HL-60 (cell line): ENCODE measurements at regions not wholly inside any gene's neighbourhood (a gene's known extent, or its start where the extent isn't known, plus 50 kb on each side); places are given as distances from the start of the nearest gene placed in this dataset.

Source experiments
- DNase-seq, 2 experiments: peaks; one replicate each; pipeline ENCODE4 v3.0.0-alpha.2; 2010 to 2020; ENCODE audit warnings: low read depth in 1 of 2, low spot score in 1 of 2
- H3K27ac ChIP-seq: fragments of 250-450 bp; sonication (Bioruptor Pico); replicated peaks from 2 replicates; pipeline ENCODE4 v1.5.1; 2020; ENCODE audit warnings: mild to moderate bottlenecking, moderate library complexity
- H3K27me3 ChIP-seq: fragments of 250-450 bp; sonication (Bioruptor Pico); 2 replicates; pipeline ENCODE4 v1.5.1; 2021; ENCODE audit warnings: mild to moderate bottlenecking, moderate library complexity; ENCODE audit not compliant: insufficient read depth, poor library complexity, severe bottlenecking
- H3K4me3 ChIP-seq: replicated peaks from 2 replicates; pipeline ENCODE4 v1.5.1; 2011; ENCODE audit warnings: mild to moderate bottlenecking, control low read depth, low read length; ENCODE audit not compliant: insufficient read depth
- CTCF ChIP-seq: IDR thresholded peaks from one replicate; pipeline ENCODE4 v1.5.1; 2011; ENCODE audit warnings: low read length, control low read depth, inconsistent platforms; ENCODE audit not compliant: insufficient read depth
- GABPA ChIP-seq: IDR thresholded peaks from 2 replicates; pipeline ENCODE4 v1.6.1; 2012; ENCODE audit warnings: low read depth
- POLR2AphosphoS5 ChIP-seq: IDR thresholded peaks from 2 replicates; pipeline ENCODE4 v1.6.1; 2012; ENCODE audit warnings: low read depth
- REST ChIP-seq: IDR thresholded peaks from 2 replicates; pipeline ENCODE4 v1.6.1; 2012; ENCODE audit warnings: low read depth; ENCODE audit not compliant: insufficient replicate concordance
- SPI1 ChIP-seq: IDR thresholded peaks from 2 replicates; pipeline ENCODE4 v1.6.1; 2012; ENCODE audit warnings: low read depth, mild to moderate bottlenecking, borderline replicate concordance

GRCh38 chr2:156864753-156865152 is 392.8 kb upstream of the GALNT5 start:
- Histone ChIP-seq H3K27ac (no peak overlapping the region), H3K27me3 (no peaks in the 10 kb centered on the region), H3K4me3 (no peak overlapping the region)
- no peak for DNase-seq
- TF ChIP-seq CTCF (no peak), SPI1 (no peak), POLR2AphosphoS5 (no peak), REST (no peak), GABPA (no peak)

- no peak for DNase-seq
- H3K4me3 ChIP-seq, result no peak overlapping the region
- TF ChIP-seq REST (no peak), POLR2AphosphoS5 (no peak), SPI1 (no peak)
- H3K27me3 ChIP-seq, result no peaks in the 10 kb centered on the region
- H3K27ac ChIP-seq, result no peak overlapping the region
Observed at GRCh38 chr2:156867201-156867600, 390.3 kb upstream of the GALNT5 start.

GRCh38 chr2:156874707-156875106 is 382.8 kb upstream of the GALNT5 start:
- H3K27ac ChIP-seq, result no peak overlapping the region
- no peaks in the 10 kb centered on the region for H3K27me3 ChIP-seq
- no peak overlapping the region for H3K4me3 ChIP-seq
- TF ChIP-seq CTCF (no peak), POLR2AphosphoS5 (no peak), SPI1 (no peak), GABPA (no peak)
- DNase-seq, result no peak

- no peak for TF ChIP-seq REST
- TF ChIP-seq POLR2AphosphoS5, result no peak
- no peak for TF ChIP-seq GABPA
- TF ChIP-seq CTCF, result no peak
- no peak for TF ChIP-seq SPI1
- H3K4me3 ChIP-seq, result no peak overlapping the region
- no peak overlapping the region for H3K27ac ChIP-seq
- no peak for DNase-seq
- H3K27me3 ChIP-seq, result no peaks in the 10 kb centered on the region
Observed at GRCh38 chr2:156883804-156884203, 373.7 kb upstream of the GALNT5 start.
